Effector memory CD4-positive, alpha-beta T cell (primary cell): ENCODE measurements at regions not wholly inside any gene's neighbourhood (a gene's known extent, or its start where the extent isn't known, plus 50 kb on each side); places are given as distances from the start of the nearest gene placed in this dataset.

ENCODE experiments used
- DNase-seq, 3 donors: peaks; one replicate each; pipeline ENCODE4 v3.0.0-alpha.2; 2020
- H3K27ac ChIP-seq: 2 replicates; pipeline ENCODE4 v1.7.0; 2013; ENCODE audit warnings: mild to moderate bottlenecking, low read length, moderate library complexity; ENCODE audit not compliant: insufficient read depth, poor library complexity, severe bottlenecking
- H3K27me3 ChIP-seq: replicated peaks from 2 replicates; pipeline ENCODE4 v1.7.0; 2013; ENCODE audit warnings: mild to moderate bottlenecking, low read length; ENCODE audit not compliant: insufficient read depth, control insufficient read depth, poor library complexity, severe bottlenecking
- H3K36me3 ChIP-seq: 2 replicates; pipeline ENCODE4 v1.7.0; 2013; ENCODE audit warnings: mild to moderate bottlenecking, low read length, moderate library complexity; ENCODE audit not compliant: control insufficient read depth, insufficient read depth
- H3K4me1 ChIP-seq: 2 replicates; pipeline ENCODE4 v1.7.0; 2013; ENCODE audit warnings: low read length, mild to moderate bottlenecking; ENCODE audit not compliant: control insufficient read depth, insufficient read depth, poor library complexity, severe bottlenecking
- H3K4me3 ChIP-seq: 2 replicates; pipeline ENCODE4 v1.7.0; 2013; ENCODE audit warnings: low read length, low read depth, mild to moderate bottlenecking; ENCODE audit not compliant: insufficient read depth, poor library complexity, severe bottlenecking
- H3K9me3 ChIP-seq: 2 replicates; pipeline ENCODE4 v1.7.0; 2013; ENCODE audit warnings: mild to moderate bottlenecking, low read length, moderate library complexity; ENCODE audit not compliant: control insufficient read depth

DNA sequence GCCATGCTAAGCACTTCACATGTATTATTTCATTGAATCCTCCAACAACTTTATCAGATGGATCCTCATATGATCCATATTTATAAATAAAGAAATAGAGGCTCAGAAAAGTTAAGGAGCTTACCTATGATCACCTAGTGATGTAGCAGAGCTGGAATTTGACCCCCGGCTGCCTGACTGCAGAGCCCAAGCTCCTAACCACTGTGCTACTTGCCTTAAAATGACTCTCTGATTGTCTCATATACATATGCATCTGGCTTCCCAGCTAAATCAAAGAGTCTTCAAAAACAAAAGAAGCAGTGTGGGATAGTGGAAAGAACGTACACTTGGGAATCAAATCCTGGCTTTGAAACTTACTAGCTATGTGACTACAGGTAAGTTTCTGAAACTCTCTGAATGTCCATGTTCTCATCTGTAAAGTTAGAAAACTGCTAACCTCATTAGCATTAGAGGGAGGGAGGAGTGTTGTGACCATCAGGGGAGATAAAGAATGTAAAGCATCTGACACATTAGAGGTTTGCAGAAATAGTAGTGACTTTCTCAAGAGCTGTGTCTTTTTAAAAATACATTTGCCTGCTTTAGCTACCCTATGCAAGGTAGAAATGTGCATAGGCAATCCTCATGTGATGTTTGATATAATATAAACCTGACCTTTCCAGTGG lies 67.2 kb upstream of the BARHL2 start:
- no peaks in the 10 kb centered on the region for H3K9me3 ChIP-seq
- no peak overlapping the region for H3K27ac ChIP-seq
- H3K4me3 ChIP-seq: no peak overlapping the region
- no peaks in the 10 kb centered on the region for H3K27me3 ChIP-seq
- no peaks in the 10 kb centered on the region for H3K4me1 ChIP-seq
- DNase-seq: no peak
- no peaks in the 10 kb centered on the region for H3K36me3 ChIP-seq

GRCh38 chr1:90783181-90783580 lies 66.1 kb upstream of the BARHL2 start:
- no peaks in the 10 kb centered on the region for H3K27me3 ChIP-seq
- H3K4me3 ChIP-seq: no peak overlapping the region
- no peak for DNase-seq
- no peak overlapping the region for H3K27ac ChIP-seq
- H3K9me3 ChIP-seq: no peaks in the 10 kb centered on the region
- no peaks in the 10 kb centered on the region for H3K36me3 ChIP-seq
- no peaks in the 10 kb centered on the region for H3K4me1 ChIP-seq

DNA sequence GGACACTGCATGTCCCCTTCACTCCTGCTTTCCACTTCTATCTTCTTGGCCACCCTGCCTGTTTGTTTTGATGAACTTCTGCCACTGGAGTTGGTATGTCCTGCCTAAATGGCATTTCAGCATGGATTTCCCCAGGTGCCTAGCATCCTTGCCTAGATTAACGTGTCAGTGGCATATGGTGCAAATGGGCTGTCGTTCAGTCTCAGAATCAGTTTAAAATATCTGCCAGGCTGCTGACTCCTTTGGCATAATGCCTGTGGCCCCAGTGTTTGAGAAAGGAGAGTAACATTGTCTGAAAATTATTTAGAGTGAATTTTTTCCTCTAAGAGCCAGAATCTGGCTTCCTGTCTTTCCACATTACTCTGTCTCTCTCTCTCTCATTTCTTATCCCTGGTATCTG lies 64.9 kb upstream of the BARHL2 start:
- H3K27ac ChIP-seq: no peak overlapping the region
- H3K36me3 ChIP-seq: no peaks in the 10 kb centered on the region
- no peaks in the 10 kb centered on the region for H3K4me1 ChIP-seq
- H3K4me3 ChIP-seq: no peak overlapping the region
- no peak for DNase-seq
- H3K9me3 ChIP-seq: no peaks in the 10 kb centered on the region
- H3K27me3 ChIP-seq: no peaks in the 10 kb centered on the region

DNA sequence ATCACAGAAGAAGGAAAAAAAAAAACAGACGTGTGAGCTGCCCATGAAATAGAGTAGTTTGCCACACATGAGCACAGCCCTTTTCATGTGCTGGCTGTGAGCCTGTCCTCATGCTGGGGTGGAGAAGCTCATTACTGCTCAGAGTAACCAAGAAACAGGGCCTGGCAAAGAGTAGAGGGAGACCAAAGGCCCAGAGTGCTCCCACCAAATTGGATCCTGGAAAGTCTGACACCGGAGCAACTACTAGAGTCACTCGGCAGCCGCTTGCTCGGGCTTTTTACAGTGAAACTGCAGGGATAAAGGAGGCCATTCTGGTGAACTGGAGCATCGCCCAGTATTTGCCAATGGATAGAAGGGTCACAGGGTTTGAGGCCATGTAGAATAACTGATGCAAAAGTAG lies 64.4 kb upstream of the BARHL2 start:
- Histone ChIP-seq H3K4me1 (no peaks in the 10 kb centered on the region), H3K9me3 (no peaks in the 10 kb centered on the region), H3K36me3 (no peaks in the 10 kb centered on the region), H3K27ac (no peak overlapping the region), H3K27me3 (no peaks in the 10 kb centered on the region), H3K4me3 (no peak overlapping the region)
- DNase-seq: no peak

DNA sequence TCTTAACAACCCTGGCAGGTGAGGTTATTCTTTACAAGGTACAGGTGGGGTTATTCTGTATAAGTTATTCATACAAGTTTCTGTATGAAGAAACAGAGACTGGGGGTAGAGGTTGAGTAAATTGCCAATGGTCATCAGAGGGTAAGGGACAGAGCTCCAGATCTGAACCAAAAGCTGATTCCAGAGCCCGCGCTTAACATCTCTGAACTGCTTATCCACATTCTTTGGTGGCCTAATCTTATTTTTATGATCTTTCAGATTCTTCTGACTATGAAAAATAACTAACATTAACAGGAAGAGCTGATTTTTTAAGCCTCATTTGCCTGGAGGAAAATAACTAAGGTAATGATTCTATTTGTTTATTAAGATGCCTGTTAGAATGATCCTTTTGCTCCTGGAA lies 63.9 kb upstream of the BARHL2 start:
- Histone ChIP-seq H3K4me3 (no peak overlapping the region), H3K36me3 (no peaks in the 10 kb centered on the region), H3K4me1 (no peaks in the 10 kb centered on the region), H3K27me3 (no peaks in the 10 kb centered on the region), H3K9me3 (no peaks in the 10 kb centered on the region), H3K27ac (no peak overlapping the region)
- DNase-seq: no peak

- no peaks in the 10 kb centered on the region for H3K27me3 ChIP-seq
- no peak overlapping the region for H3K27ac ChIP-seq
- H3K36me3 ChIP-seq: no peaks in the 10 kb centered on the region
- H3K9me3 ChIP-seq: no peaks in the 10 kb centered on the region
- H3K4me3 ChIP-seq: no peak overlapping the region
- no peaks in the 10 kb centered on the region for H3K4me1 ChIP-seq
- DNase-seq: no peak
These were observed 62.5 kb upstream of the BARHL2 start for GRCh38 chr1:90779573-90779972.

DNA sequence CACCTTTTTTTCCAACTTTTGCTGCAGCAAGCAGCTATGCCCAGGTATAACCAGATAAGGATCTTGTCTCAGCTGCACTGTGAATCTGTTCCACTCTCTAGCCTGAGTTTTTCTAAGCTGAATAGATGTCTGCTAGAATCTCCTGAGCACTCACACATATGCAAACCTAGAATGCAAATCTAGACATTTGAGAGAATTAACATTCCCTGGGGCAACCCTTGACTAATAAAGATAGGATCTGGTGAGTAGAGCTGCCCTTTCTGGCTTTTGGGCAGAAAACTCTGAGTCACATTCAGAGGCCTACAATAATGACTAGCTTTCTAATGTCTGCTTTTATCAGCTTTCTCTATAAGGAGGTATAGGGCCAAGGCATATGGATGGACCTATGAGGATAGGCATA lies 61.4 kb upstream of the BARHL2 start:
- Histone ChIP-seq H3K9me3 (no peaks in the 10 kb centered on the region), H3K27me3 (no peaks in the 10 kb centered on the region), H3K4me1 (no peaks in the 10 kb centered on the region), H3K27ac (no peak overlapping the region), H3K4me3 (no peak overlapping the region), H3K36me3 (no peaks in the 10 kb centered on the region)
- no peak for DNase-seq

GRCh38 chr1:90773812-90774211 lies 56.7 kb upstream of the BARHL2 start:
- H3K4me1 ChIP-seq: no peaks in the 10 kb centered on the region
- no peaks in the 10 kb centered on the region for H3K9me3 ChIP-seq
- H3K4me3 ChIP-seq: no peak overlapping the region
- no peak overlapping the region for H3K27ac ChIP-seq
- no peaks in the 10 kb centered on the region for H3K27me3 ChIP-seq
- H3K36me3 ChIP-seq: no peaks in the 10 kb centered on the region
- DNase-seq: no peak

- Histone ChIP-seq H3K27ac (no peak overlapping the region), H3K4me1 (no peaks in the 10 kb centered on the region), H3K36me3 (no peaks in the 10 kb centered on the region), H3K27me3 (no peaks in the 10 kb centered on the region), H3K4me3 (no peak overlapping the region), H3K9me3 (no peaks in the 10 kb centered on the region)
- DNase-seq: no peak
These were observed 51.7 kb upstream of the BARHL2 start for GRCh38 chr1:90768826-90769225.

DNA sequence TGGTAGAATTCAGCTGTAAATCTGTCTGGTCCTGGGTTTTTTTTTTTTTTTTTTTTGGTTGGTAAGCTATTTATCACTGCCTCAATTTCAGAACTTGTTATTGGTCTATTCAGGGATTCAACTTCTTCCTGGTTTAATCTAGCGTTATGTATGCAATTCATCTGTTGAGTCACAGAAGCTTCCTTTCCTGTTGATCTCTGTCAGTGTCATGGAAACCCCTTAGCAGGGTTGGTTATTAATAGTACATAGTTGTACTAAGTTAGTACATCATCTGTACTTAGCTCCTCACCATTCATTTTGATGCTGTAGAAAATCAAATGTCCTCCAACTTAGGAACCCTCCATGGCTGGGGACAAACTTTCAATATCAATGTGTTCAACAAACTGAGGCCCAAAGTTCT lies 51.0 kb upstream of the BARHL2 start:
- no peaks in the 10 kb centered on the region for H3K27me3 ChIP-seq
- H3K9me3 ChIP-seq: no peaks in the 10 kb centered on the region
- H3K4me3 ChIP-seq: no peak overlapping the region
- H3K36me3 ChIP-seq: no peaks in the 10 kb centered on the region
- no peak overlapping the region for H3K27ac ChIP-seq
- no peak for DNase-seq
- H3K4me1 ChIP-seq: no peaks in the 10 kb centered on the region
